Sigmoid colon (tissue), 4 donors: ENCODE measurements at regions not wholly inside any gene's neighbourhood (a gene's known extent, or its start where the extent isn't known, plus 50 kb on each side); places are given as distances from the start of the nearest gene placed in this dataset.
A peak's percentile ranks its signal among the peaks of the same experiment; 100 is the strongest.

Experiments
- EP300 ChIP-seq, 4 donors: sonication (generic); formaldehyde crosslinking; IDR thresholded peaks; one replicate each; pipeline ENCODE4 v1.6.1; 2017; ENCODE audit warnings: antibody characterized with exemption in 4 of 4
- POLR2A ChIP-seq, 2 donors: fragments of 450-650 bp; IDR thresholded peaks; one replicate each; pipeline ENCODE4 v1.6.1; 2016; ENCODE audit warnings: antibody characterized with exemption in 2 of 2, mild to moderate bottlenecking in 2 of 2, moderate library complexity in 2 of 2
- POLR2AphosphoS5 ChIP-seq, 4 donors: sonication (generic); formaldehyde crosslinking; IDR thresholded peaks; one replicate each; pipeline ENCODE4 v1.6.1; 2017; ENCODE audit warnings: antibody characterized with exemption in 4 of 4
- TF ChIP-seq, protein P1 (sequence below), 4 experiments: fragments of 450-650 bp in 3 of 4; fragments of 200-600 bp in 1 of 4; IDR thresholded peaks; one replicate each; pipeline ENCODE4 v1.5.1; 2016 to 2019; ENCODE audit warnings: antibody characterized with exemption in 4 of 4, mild to moderate bottlenecking in 3 of 4, moderate library complexity in 2 of 4

DNA sequence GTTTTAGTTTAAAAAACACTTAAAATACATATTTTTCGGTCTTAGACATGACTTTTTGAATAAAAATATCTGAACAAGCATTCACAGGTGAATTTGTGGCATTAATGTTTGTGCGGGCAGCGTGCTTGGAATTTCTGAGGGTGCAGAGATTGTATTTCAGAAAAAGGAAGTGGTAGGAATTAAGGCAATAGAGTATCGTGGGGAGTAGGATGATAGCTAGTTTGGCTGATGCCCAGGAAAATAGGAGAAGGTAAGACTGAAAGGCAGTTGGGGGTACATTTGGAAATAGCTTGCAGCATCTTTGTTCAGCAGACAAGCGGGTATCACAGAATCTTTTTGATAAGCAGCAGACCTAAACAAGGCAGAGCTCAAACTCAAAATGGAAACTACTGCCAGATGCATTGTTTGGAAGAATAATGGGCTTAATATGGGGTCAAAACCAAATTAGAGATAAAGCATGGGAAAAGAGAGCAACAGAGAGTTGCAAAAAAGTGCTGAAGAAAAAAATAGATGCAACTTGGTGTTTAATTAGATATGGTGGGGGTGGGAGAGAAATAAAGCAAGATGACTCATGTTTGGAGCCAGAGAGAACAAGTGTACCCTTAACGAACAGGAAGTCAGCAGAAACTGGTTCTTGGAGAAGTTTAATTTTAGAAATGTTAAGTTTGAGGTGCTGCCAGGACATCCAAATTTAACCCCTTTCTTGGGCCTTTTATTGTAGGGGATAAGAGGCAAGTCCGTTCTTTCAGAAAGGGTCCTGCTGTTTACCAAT is 85.7 kb upstream of the ARRDC3 start:
- TF ChIP-seq, protein P1, sequence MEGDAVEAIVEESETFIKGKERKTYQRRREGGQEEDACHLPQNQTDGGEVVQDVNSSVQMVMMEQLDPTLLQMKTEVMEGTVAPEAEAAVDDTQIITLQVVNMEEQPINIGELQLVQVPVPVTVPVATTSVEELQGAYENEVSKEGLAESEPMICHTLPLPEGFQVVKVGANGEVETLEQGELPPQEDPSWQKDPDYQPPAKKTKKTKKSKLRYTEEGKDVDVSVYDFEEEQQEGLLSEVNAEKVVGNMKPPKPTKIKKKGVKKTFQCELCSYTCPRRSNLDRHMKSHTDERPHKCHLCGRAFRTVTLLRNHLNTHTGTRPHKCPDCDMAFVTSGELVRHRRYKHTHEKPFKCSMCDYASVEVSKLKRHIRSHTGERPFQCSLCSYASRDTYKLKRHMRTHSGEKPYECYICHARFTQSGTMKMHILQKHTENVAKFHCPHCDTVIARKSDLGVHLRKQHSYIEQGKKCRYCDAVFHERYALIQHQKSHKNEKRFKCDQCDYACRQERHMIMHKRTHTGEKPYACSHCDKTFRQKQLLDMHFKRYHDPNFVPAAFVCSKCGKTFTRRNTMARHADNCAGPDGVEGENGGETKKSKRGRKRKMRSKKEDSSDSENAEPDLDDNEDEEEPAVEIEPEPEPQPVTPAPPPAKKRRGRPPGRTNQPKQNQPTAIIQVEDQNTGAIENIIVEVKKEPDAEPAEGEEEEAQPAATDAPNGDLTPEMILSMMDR (IDR thresholded peaks at IDR 0.05) = no peak
- no peak for TF ChIP-seq POLR2AphosphoS5 (IDR thresholded peaks at IDR 0.05)
- TF ChIP-seq POLR2A (IDR thresholded peaks at IDR 0.05) = no peak
- peak in 1 of 4 donors; percentile 22 for TF ChIP-seq EP300 (IDR thresholded peaks at IDR 0.05)
